NT2/D1 (cell line): ENCODE measurements at regions not wholly inside any gene's neighbourhood (a gene's known extent, or its start where the extent isn't known, plus 50 kb on each side); places are given as distances from the start of the nearest gene placed in this dataset.

ENCODE experiments used
- SUZ12 ChIP-seq: IDR thresholded peaks from 2 replicates; pipeline ENCODE4 v1.6.1; 2011; ENCODE audit not compliant: insufficient read length, insufficient read depth; ENCODE audit errors: extremely low read depth
- YY1 ChIP-seq: IDR thresholded peaks from 2 replicates; pipeline ENCODE4 v1.6.1; 2011; ENCODE audit not compliant: insufficient read length, insufficient read depth
- ZNF274 ChIP-seq: IDR thresholded peaks from 2 replicates; pipeline ENCODE4 v1.6.1; 2011; ENCODE audit warnings: mild to moderate bottlenecking, low read depth, low read length

- TF ChIP-seq ZNF274 (no peak), SUZ12 (no peak), YY1 (no peak)
These were observed 513.2 kb upstream of the CDH2 start for GRCh38 chr18:28690100-28690499.
